Fibroblast of lung (primary cell): ENCODE measurements at regions not wholly inside any gene's neighbourhood (a gene's known extent, or its start where the extent isn't known, plus 50 kb on each side); places are given as distances from the start of the nearest gene placed in this dataset.

ENCODE experiments used
- DNase-seq, 2 donors: peaks; one replicate each; pipeline versions ENCODE4 v3.0.0 to v3.0.0-alpha.2; 2010; ENCODE audit warnings: low read depth in 2 of 2
- H2AFZ ChIP-seq: 2 replicates; pipeline ENCODE4 v1.5.1; 2012; ENCODE audit warnings: low read length, control low read depth, inconsistent platforms
- H3K27ac ChIP-seq: 2 replicates; pipeline ENCODE4 v1.5.1; 2011; ENCODE audit warnings: low read length, control low read depth; ENCODE audit not compliant: insufficient read depth
- H3K27me3 ChIP-seq: 2 replicates; pipeline ENCODE4 v1.5.1; 2011; ENCODE audit warnings: mild to moderate bottlenecking, low read length; ENCODE audit not compliant: control insufficient read depth, insufficient read depth
- H3K36me3 ChIP-seq: 2 replicates; pipeline ENCODE4 v1.5.1; 2011; ENCODE audit warnings: low read length; ENCODE audit not compliant: control insufficient read depth, insufficient read depth
- H3K4me1 ChIP-seq: 2 replicates; pipeline ENCODE4 v1.5.1; 2011; ENCODE audit warnings: low read length; ENCODE audit not compliant: control insufficient read depth, insufficient read depth; ENCODE audit errors: extremely low read depth
- H3K4me2 ChIP-seq: 2 replicates; pipeline ENCODE4 v1.5.1; 2011; ENCODE audit warnings: low read length, control low read depth; ENCODE audit not compliant: insufficient read depth; ENCODE audit errors: extremely low read depth
- H3K4me3 ChIP-seq, 4 experiments: fragments of 200-600 bp in 1 of 4; sonication (generic) in 1 of 4; replicated peaks in 1 of 4; 2 replicates each; pipeline ENCODE4 v1.5.1; 2011 to 2016; ENCODE audit warnings: low read length in 4 of 4, low read depth in 3 of 4, mild to moderate bottlenecking in 3 of 4, control low read depth in 2 of 4, inconsistent platforms in 1 of 4, mixed read lengths in 1 of 4; ENCODE audit not compliant: insufficient read depth in 1 of 4; ENCODE audit errors: control extremely low read depth in 1 of 4
- H3K79me2 ChIP-seq: 2 replicates; pipeline ENCODE4 v1.5.1; 2012; ENCODE audit warnings: mild to moderate bottlenecking, low read length, inconsistent platforms; ENCODE audit not compliant: control insufficient read depth, insufficient read depth
- H3K9ac ChIP-seq: 2 replicates; pipeline ENCODE4 v1.5.1; 2011; ENCODE audit warnings: mild to moderate bottlenecking, low read length, control low read depth; ENCODE audit not compliant: insufficient read depth
- H3K9me3 ChIP-seq: 2 replicates; pipeline ENCODE4 v1.5.1; 2012; ENCODE audit warnings: low read depth, low read length; ENCODE audit not compliant: control insufficient read depth, insufficient read depth
- H4K20me1 ChIP-seq: 2 replicates; pipeline ENCODE4 v1.5.1; 2011; ENCODE audit warnings: low read length; ENCODE audit not compliant: control insufficient read depth, insufficient read depth; ENCODE audit errors: extremely low read depth
- CTCF ChIP-seq, 2 donors: IDR thresholded peaks in 1 of 2; conservative IDR thresholded peaks in 1 of 2; 1 replicate in 1 of 2; 2 replicates in 1 of 2; pipeline ENCODE4 v1.5.1; 2011 to 2012; ENCODE audit warnings: low read length in 2 of 2, control low read depth in 1 of 2, inconsistent platforms in 1 of 2, low read depth in 1 of 2, mild to moderate bottlenecking in 1 of 2
- EZH2 ChIP-seq: IDR thresholded peaks from 2 replicates; pipeline ENCODE4 v1.5.1; 2012; ENCODE audit warnings: low read length, control low read depth, mild to moderate bottlenecking; ENCODE audit errors: missing control alignments

- TF ChIP-seq EZH2 (no peak), CTCF (conservative IDR thresholded peaks at IDR 0.05 in 1 of 2, IDR thresholded peaks at IDR 0.05 in 1 of 2; ENCODE audit: low read depth in 1 of 2, low read length in 2 of 2) (no peak)
- Histone ChIP-seq H3K9me3 (no peaks in the 10 kb centered on the region), H3K4me3 (no peak overlapping the region), H2AFZ (no peak overlapping the region), H3K36me3 (no peaks in the 10 kb centered on the region), H3K9ac (no peak overlapping the region), H3K4me1 (no peaks in the 10 kb centered on the region), H3K27ac (no peak overlapping the region), H3K4me2 (no peak overlapping the region), H3K27me3 (no peaks in the 10 kb centered on the region), H4K20me1 (no peaks in the 10 kb centered on the region), H3K79me2 (no peaks in the 10 kb centered on the region)
- no peak for DNase-seq
These were observed 215.7 kb downstream of the PTN start for GRCh38 chr7:137127806-137128205.

GRCh38 chr7:137127058-137127457, 216.5 kb downstream of the PTN start:
- TF ChIP-seq CTCF (conservative IDR thresholded peaks at IDR 0.05 in 1 of 2, IDR thresholded peaks at IDR 0.05 in 1 of 2; ENCODE audit: low read depth in 1 of 2, low read length in 2 of 2) (no peak), EZH2 (no peak)
- Histone ChIP-seq H3K79me2 (no peaks in the 10 kb centered on the region), H3K36me3 (no peaks in the 10 kb centered on the region), H3K9ac (no peak overlapping the region), H3K9me3 (no peaks in the 10 kb centered on the region), H2AFZ (no peak overlapping the region), H3K4me3 (no peak overlapping the region), H3K4me2 (no peak overlapping the region), H3K27me3 (no peaks in the 10 kb centered on the region), H4K20me1 (no peaks in the 10 kb centered on the region), H3K4me1 (no peaks in the 10 kb centered on the region), H3K27ac (no peak overlapping the region)
- DNase-seq: no peak

- DNase-seq: no peak
- Histone ChIP-seq H2AFZ (no peak overlapping the region), H3K27me3 (no peaks in the 10 kb centered on the region), H3K36me3 (no peaks in the 10 kb centered on the region), H3K9me3 (no peaks in the 10 kb centered on the region), H3K79me2 (no peaks in the 10 kb centered on the region), H3K9ac (no peak overlapping the region), H4K20me1 (no peaks in the 10 kb centered on the region), H3K4me1 (no peaks in the 10 kb centered on the region), H3K27ac (no peak overlapping the region), H3K4me2 (no peak overlapping the region), H3K4me3 (no peak overlapping the region)
- TF ChIP-seq CTCF (conservative IDR thresholded peaks at IDR 0.05 in 1 of 2, IDR thresholded peaks at IDR 0.05 in 1 of 2; ENCODE audit: low read depth in 1 of 2, low read length in 2 of 2): no peak
- no peak for TF ChIP-seq EZH2
These were observed 221.4 kb downstream of the PTN start for GRCh38 chr7:137122145-137122544.
